Activated naive CD4-positive, alpha-beta T cell treated with anti-CD3 and anti-CD28 coated beads, Interleukin-2, amount 10 ng/mL, durations not matched to agents 7 days and 5 days (primary cell): ENCODE measurements at regions not wholly inside any gene's neighbourhood (a gene's known extent, or its start where the extent isn't known, plus 50 kb on each side); places are given as distances from the start of the nearest gene placed in this dataset.

ENCODE experiments used
- CTCF ChIA-PET: fragments of 350-600 bp; sonication (Branson Sonifier 250); formaldehyde crosslinking; loops from one replicate; lab custom pipeline; 2021; ENCODE audit warnings: antibody characterized with exemption; lab: Charles Lee
- DNase-seq: peaks from one replicate; pipeline ENCODE4 v3.0.0-alpha.2; 2020
- H3K27ac Mint-ChIP-seq: one replicate; pipeline ENCODE4 v1.8.0; 2021; ENCODE audit warnings: mild to moderate bottlenecking, moderate library complexity, mixed read lengths
- H3K27me3 Mint-ChIP-seq: one replicate; pipeline ENCODE4 v1.8.0; 2021; ENCODE audit warnings: mild to moderate bottlenecking, mixed read lengths
- H3K36me3 Mint-ChIP-seq: one replicate; pipeline ENCODE4 v1.8.0; 2021; ENCODE audit warnings: mixed read lengths
- H3K4me1 Mint-ChIP-seq: one replicate; pipeline ENCODE4 v1.8.0; 2021; ENCODE audit warnings: mixed read lengths
- H3K4me3 Mint-ChIP-seq: one replicate; pipeline ENCODE4 v1.8.0; 2021; ENCODE audit warnings: mild to moderate bottlenecking, moderate library complexity, mixed read lengths
- H3K9me3 Mint-ChIP-seq: one replicate; pipeline ENCODE4 v1.8.0; 2021; ENCODE audit warnings: mixed read lengths

DNA sequence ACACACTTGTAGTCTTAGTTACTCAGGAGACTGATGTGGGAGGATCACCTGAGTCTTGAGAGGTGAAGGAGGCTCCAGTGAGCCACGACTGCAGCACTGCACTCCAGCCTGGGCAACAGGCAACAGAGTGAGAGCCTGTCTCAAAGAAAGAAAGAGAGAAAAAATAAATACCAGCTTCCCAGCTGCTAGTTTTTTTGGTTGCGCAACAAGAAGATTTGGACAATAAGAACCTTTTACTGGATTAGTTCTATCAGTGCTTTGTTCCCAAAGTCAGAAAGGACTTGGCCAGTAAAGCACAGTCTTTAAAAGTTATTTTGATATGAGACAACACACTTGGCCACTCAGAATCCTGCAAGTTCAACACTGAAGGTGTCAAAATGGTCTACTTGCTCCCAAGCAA, 768.1 kb upstream of the LRFN5 start:
- Mint-ChIP-seq H3K4me3 (no peak overlapping the region), H3K27ac (no peak overlapping the region), H3K9me3 (no peaks in the 10 kb centered on the region), H3K4me1 (no peaks in the 10 kb centered on the region), H3K27me3 (no peaks in the 10 kb centered on the region), H3K36me3 (no peaks in the 10 kb centered on the region)
- CTCF ChIA-PET, result no interaction called here
- no peak for DNase-seq

DNA sequence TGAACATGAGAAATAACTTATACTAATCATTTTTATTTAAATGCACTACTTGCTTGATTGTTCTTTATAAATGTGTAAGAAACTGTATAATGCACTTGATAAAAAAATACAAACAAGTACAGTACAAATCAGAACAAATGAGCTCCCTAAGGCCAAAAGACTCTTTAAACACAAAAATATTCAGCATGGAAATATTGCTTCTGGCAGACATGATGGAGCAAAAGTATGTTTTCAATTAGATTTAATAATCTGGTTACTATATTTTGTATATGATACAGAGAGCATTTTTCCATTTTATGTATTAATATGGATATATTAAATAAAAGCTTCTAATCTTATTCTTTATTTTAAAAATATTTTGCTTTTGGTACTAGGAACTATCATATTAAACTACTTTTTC, 800.2 kb upstream of the LRFN5 start:
- no peak for DNase-seq
- Mint-ChIP-seq H3K4me1 (no peaks in the 10 kb centered on the region), H3K36me3 (no peaks in the 10 kb centered on the region), H3K9me3 (peaks cover 3% of the 10 kb centered on the region), H3K27me3 (no peaks in the 10 kb centered on the region), H3K27ac (no peak overlapping the region), H3K4me3 (no peak overlapping the region)
- CTCF ChIA-PET, result no interaction called here

DNA sequence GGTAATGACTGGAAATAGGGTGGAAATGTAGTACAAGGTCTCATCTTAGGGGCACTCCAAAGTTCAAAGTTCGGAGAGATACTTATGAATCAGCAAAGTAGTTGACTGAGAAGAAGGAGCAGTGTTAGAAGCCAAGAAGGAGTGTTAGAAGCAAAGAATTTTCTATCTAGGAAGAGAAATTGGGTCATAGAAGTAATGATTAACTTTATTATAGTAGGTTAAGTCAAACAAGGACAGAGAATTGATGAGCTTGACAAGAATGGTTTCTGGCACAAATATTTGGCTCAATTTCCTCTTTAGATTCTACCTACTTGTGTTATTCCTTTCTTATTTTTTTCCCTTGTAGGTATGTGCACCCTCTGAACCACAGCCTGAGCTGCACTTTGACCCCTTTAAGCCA, 810.5 kb upstream of the LRFN5 start:
- Mint-ChIP-seq H3K27me3 (no peaks in the 10 kb centered on the region), H3K4me1 (no peaks in the 10 kb centered on the region), H3K36me3 (no peaks in the 10 kb centered on the region), H3K9me3 (peaks cover 4% of the 10 kb centered on the region), H3K27ac (no peak overlapping the region), H3K4me3 (no peak overlapping the region)
- DNase-seq, result no peak
- CTCF ChIA-PET, result no interaction called here

- CTCF ChIA-PET, result no interaction called here
- H3K36me3 Mint-ChIP-seq, result no peaks in the 10 kb centered on the region
- H3K27me3 Mint-ChIP-seq, result no peaks in the 10 kb centered on the region
- DNase-seq, result no peak
- H3K4me1 Mint-ChIP-seq, result no peaks in the 10 kb centered on the region
- no peaks in the 10 kb centered on the region for H3K9me3 Mint-ChIP-seq
- H3K4me3 Mint-ChIP-seq, result no peak overlapping the region
- no peak overlapping the region for H3K27ac Mint-ChIP-seq
Measured at GRCh38 chr14:40784860-40785259, 821.8 kb upstream of the LRFN5 start.

DNA sequence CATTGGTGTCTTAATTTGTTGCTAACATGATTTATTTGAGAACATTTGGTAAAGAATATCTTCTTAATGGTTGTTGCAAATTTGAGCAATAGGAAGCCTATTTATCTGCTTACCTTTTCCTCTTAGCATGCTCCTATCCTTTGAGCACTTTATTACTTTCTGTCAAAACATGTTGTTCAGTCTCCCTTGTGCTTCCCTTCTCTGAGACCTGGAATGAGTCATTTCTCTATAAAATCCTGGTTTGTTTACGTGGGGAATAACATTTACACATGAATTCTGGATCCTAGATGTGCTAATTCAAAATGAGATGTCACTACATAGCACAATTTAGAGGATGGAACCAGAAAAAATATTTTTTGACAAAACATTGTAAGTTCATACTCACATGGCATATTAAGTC, 844.0 kb upstream of the LRFN5 start:
- CTCF ChIA-PET, result no interaction called here
- Mint-ChIP-seq H3K4me3 (no peak overlapping the region), H3K36me3 (no peaks in the 10 kb centered on the region), H3K9me3 (peaks cover 2% of the 10 kb centered on the region), H3K4me1 (no peaks in the 10 kb centered on the region), H3K27ac (no peak overlapping the region), H3K27me3 (no peaks in the 10 kb centered on the region)
- no peak for DNase-seq

DNA sequence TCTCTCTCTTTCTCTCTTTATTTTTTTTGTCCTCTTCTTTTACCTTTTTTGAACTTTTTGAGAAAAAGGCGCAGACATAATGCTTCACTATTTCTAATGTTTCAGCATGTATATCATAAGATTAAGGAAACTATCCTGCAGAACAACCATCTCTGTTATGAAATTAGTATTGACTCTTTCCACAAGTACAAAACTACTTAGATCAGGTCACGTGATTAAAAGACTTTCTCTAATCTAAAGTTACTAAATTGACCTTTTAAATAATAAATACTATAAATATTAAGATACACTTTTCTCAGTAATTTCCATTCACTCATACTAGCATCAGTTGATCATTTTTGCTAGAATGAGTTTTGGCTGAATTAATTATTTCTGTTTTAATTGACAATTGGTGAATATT, 844.5 kb upstream of the LRFN5 start:
- Mint-ChIP-seq H3K4me3 (no peak overlapping the region), H3K9me3 (peaks cover 4% of the 10 kb centered on the region)

DNA sequence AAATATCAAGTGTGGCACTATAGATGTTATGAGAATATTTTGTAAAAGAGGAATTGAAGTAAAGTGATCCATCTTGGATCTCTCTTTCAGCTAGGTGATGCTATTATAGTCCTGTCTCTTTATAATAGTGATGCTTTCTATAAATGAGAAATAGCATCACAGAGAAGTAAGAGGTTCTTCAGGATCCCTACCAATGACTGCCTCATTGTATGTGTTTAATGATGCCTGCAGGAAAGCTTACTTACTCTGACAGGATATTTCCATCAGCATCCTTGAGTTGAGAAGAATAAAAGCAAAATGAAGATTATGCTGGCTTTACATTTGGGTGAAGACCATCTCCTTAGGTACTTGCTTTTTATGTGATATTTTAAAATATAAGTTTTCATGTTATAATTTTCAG, 846.0 kb upstream of the LRFN5 start:
- CTCF ChIA-PET, result no interaction called here

More for the DNA sequence above, 844.5 kb upstream of the LRFN5 start:
- DNase-seq, result no peak
- no peaks in the 10 kb centered on the region for H3K4me1 Mint-ChIP-seq
- CTCF ChIA-PET, result no interaction called here
- no peaks in the 10 kb centered on the region for H3K36me3 Mint-ChIP-seq
- H3K27me3 Mint-ChIP-seq, result no peaks in the 10 kb centered on the region
- no peak overlapping the region for H3K27ac Mint-ChIP-seq

GRCh38 chr14:40758076-40758475, 848.6 kb upstream of the LRFN5 start:
- Mint-ChIP-seq H3K9me3 (peaks cover 21% of the 10 kb centered on the region), H3K4me1 (no peaks in the 10 kb centered on the region), H3K36me3 (no peaks in the 10 kb centered on the region), H3K27ac (no peak overlapping the region), H3K27me3 (no peaks in the 10 kb centered on the region), H3K4me3 (no peak overlapping the region)
- no peak for DNase-seq
- CTCF ChIA-PET, result no interaction called here

More for the DNA sequence above, 846.0 kb upstream of the LRFN5 start:
- Mint-ChIP-seq H3K4me1 (no peaks in the 10 kb centered on the region), H3K27me3 (no peaks in the 10 kb centered on the region), H3K9me3 (peaks cover 13% of the 10 kb centered on the region), H3K4me3 (no peak overlapping the region), H3K27ac (no peak overlapping the region), H3K36me3 (no peaks in the 10 kb centered on the region)
- no peak for DNase-seq

- no peaks in the 10 kb centered on the region for H3K4me1 Mint-ChIP-seq
- CTCF ChIA-PET, result no interaction called here
- H3K4me3 Mint-ChIP-seq, result no peak overlapping the region
- no peaks in the 10 kb centered on the region for H3K36me3 Mint-ChIP-seq
- H3K27me3 Mint-ChIP-seq, result no peaks in the 10 kb centered on the region
- no peak overlapping the region for H3K27ac Mint-ChIP-seq
- no peak for DNase-seq
- H3K9me3 Mint-ChIP-seq, result peaks cover 21% of the 10 kb centered on the region
Measured at GRCh38 chr14:40757376-40757950, 849.2 kb upstream of the LRFN5 start.

DNA sequence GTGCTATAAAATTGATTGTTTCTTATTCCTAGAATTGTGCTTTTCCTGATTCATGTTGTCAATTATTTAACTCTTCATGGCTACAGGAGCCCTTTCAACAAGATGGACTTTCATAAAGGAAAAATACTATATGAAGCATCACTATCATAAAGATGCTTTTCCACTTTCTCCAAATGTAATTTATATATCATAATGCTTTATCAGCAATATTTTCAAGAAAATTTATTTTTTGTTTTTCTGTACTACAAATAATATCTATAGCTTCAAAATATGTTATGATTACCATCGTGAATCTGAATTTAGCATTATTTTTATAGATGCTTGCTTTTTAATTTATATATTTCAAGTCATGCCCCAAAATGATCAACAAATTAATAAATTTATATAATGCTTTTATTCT, 873.5 kb upstream of the LRFN5 start:
- Mint-ChIP-seq H3K9me3 (peaks cover 22% of the 10 kb centered on the region), H3K4me3 (no peak overlapping the region), H3K4me1 (no peaks in the 10 kb centered on the region), H3K36me3 (no peaks in the 10 kb centered on the region), H3K27me3 (no peaks in the 10 kb centered on the region), H3K27ac (no peak overlapping the region)
- no peak for DNase-seq
- CTCF ChIA-PET, result no interaction called here

- no peaks in the 10 kb centered on the region for H3K27me3 Mint-ChIP-seq
- no peak for DNase-seq
- CTCF ChIA-PET, result no interaction called here
- H3K9me3 Mint-ChIP-seq, result peaks cover 19% of the 10 kb centered on the region
- no peak overlapping the region for H3K4me3 Mint-ChIP-seq
- no peaks in the 10 kb centered on the region for H3K4me1 Mint-ChIP-seq
- no peak overlapping the region for H3K27ac Mint-ChIP-seq
- H3K36me3 Mint-ChIP-seq, result no peaks in the 10 kb centered on the region
Measured at GRCh38 chr14:40727107-40727506, 879.6 kb upstream of the LRFN5 start.

- no peak for DNase-seq
- H3K4me3 Mint-ChIP-seq, result no peak overlapping the region
- CTCF ChIA-PET, result no interaction called here
- H3K36me3 Mint-ChIP-seq, result no peaks in the 10 kb centered on the region
- peaks cover 12% of the 10 kb centered on the region for H3K9me3 Mint-ChIP-seq
- H3K27me3 Mint-ChIP-seq, result no peaks in the 10 kb centered on the region
- no peak overlapping the region for H3K27ac Mint-ChIP-seq
- no peaks in the 10 kb centered on the region for H3K4me1 Mint-ChIP-seq
Measured at GRCh38 chr14:40713387-40713786, 893.3 kb upstream of the LRFN5 start.

DNA sequence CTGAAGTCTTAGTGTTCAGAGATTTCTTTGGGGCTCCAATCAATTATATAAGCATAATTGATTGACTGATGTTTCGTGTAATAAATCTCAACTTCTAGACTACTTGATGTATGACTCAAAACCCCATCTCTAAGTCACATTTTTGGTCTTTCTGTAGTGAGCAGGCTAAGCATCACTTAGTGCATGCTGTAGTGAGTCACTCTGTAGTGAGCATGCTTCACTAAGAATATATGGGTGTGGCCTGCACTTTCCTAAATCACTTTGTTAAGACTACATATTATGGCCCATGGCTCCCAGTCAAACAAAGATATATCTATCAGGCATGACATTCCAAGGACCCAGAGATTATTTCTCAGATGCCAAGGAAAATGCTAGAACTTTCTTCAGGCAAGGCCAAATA, 909.4 kb upstream of the LRFN5 start:
- Mint-ChIP-seq H3K9me3 (peaks cover 8% of the 10 kb centered on the region), H3K27me3 (no peaks in the 10 kb centered on the region), H3K4me1 (no peaks in the 10 kb centered on the region), H3K27ac (no peak overlapping the region), H3K36me3 (no peaks in the 10 kb centered on the region), H3K4me3 (no peak overlapping the region)
- CTCF ChIA-PET, result no interaction called here
- DNase-seq, result no peak

GRCh38 chr14:40694023-40694422, 912.7 kb upstream of the LRFN5 start:
- H3K9me3 Mint-ChIP-seq, result peaks cover 8% of the 10 kb centered on the region

DNA sequence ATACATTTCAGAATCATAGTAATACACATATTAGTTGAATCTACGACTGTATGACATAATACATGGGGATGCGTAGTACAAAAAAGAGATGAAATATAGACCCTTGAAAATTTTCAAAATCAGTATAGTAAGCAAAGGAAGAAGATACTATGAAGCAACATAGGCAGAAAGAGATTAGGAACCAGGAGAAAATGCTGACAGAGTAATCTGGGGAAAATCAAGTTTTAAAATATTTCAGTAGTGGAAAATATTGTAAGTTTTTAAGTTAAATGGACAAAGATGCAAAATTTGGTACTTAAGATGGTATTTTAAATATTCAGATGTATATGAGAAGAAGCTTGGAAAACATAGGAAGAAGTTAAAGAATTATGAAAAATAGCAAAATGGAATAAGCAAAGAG, 915.6 kb upstream of the LRFN5 start:
- no peak overlapping the region for H3K4me3 Mint-ChIP-seq
- no peak overlapping the region for H3K27ac Mint-ChIP-seq
- H3K27me3 Mint-ChIP-seq, result no peaks in the 10 kb centered on the region
- DNase-seq, result no peak
- no peaks in the 10 kb centered on the region for H3K36me3 Mint-ChIP-seq
- CTCF ChIA-PET, result no interaction called here
- H3K4me1 Mint-ChIP-seq, result no peaks in the 10 kb centered on the region
- peaks cover 8% of the 10 kb centered on the region for H3K9me3 Mint-ChIP-seq

More at GRCh38 chr14:40694023-40694422, 912.7 kb upstream of the LRFN5 start:
- Mint-ChIP-seq H3K4me3 (no peak overlapping the region), H3K27ac (no peak overlapping the region), H3K4me1 (no peaks in the 10 kb centered on the region), H3K27me3 (no peaks in the 10 kb centered on the region), H3K36me3 (no peaks in the 10 kb centered on the region)
- DNase-seq, result no peak
- CTCF ChIA-PET, result no interaction called here

DNA sequence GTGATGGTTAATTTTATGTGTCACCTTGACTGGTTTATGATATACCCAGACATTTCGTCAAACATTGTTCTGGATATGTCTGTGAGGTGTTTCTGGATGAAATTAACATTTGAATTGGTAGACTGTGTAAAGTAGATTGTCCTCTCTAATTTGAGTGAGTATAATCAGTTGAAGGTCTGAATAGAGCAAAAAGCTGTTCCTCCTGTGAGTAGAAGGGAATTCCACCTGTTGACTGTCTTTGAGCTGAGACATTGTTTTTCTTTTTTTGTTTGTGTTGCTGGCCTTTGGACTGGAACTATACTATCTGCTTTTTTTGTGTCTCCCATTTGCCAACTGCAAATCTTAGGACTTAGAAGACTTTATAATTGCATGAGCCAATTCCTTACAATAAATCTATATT, 920.9 kb upstream of the LRFN5 start:
- CTCF ChIA-PET, result no interaction called here
- H3K9me3 Mint-ChIP-seq, result peaks cover 2% of the 10 kb centered on the region
- no peak overlapping the region for H3K4me3 Mint-ChIP-seq
- H3K4me1 Mint-ChIP-seq, result no peaks in the 10 kb centered on the region
- no peak for DNase-seq
- H3K36me3 Mint-ChIP-seq, result no peaks in the 10 kb centered on the region
- no peak overlapping the region for H3K27ac Mint-ChIP-seq
- no peaks in the 10 kb centered on the region for H3K27me3 Mint-ChIP-seq
